Body of pancreas (tissue), 4 donors: ENCODE measurements at regions not wholly inside any gene's neighbourhood (a gene's known extent, or its start where the extent isn't known, plus 50 kb on each side); places are given as distances from the start of the nearest gene placed in this dataset.

Experiments used
- POLR2A ChIP-seq, 3 donors: fragments of 450-650 bp; IDR thresholded peaks; one replicate each; pipeline ENCODE4 v1.6.1; 2016; ENCODE audit warnings: antibody characterized with exemption in 3 of 3, mild to moderate bottlenecking in 2 of 3
- TF ChIP-seq, protein P1 (sequence below), 7 experiments: fragments of 450-650 bp in 4 of 7; fragments of 200-600 bp in 3 of 7; sonication (generic) in 3 of 7; IDR thresholded peaks; one replicate each; pipeline ENCODE4 v1.5.1; 2016 to 2019; ENCODE audit warnings: antibody characterized with exemption in 7 of 7

GRCh38 chr16:62913924-62914323, 877.7 kb upstream of the CDH8 start:
- TF ChIP-seq POLR2A (IDR thresholded peaks at IDR 0.05) = no peak
- TF ChIP-seq, protein P1, sequence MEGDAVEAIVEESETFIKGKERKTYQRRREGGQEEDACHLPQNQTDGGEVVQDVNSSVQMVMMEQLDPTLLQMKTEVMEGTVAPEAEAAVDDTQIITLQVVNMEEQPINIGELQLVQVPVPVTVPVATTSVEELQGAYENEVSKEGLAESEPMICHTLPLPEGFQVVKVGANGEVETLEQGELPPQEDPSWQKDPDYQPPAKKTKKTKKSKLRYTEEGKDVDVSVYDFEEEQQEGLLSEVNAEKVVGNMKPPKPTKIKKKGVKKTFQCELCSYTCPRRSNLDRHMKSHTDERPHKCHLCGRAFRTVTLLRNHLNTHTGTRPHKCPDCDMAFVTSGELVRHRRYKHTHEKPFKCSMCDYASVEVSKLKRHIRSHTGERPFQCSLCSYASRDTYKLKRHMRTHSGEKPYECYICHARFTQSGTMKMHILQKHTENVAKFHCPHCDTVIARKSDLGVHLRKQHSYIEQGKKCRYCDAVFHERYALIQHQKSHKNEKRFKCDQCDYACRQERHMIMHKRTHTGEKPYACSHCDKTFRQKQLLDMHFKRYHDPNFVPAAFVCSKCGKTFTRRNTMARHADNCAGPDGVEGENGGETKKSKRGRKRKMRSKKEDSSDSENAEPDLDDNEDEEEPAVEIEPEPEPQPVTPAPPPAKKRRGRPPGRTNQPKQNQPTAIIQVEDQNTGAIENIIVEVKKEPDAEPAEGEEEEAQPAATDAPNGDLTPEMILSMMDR (IDR thresholded peaks at IDR 0.05) = no peak
